Mesendoderm (in vitro differentiated cells): ENCODE measurements at regions not wholly inside any gene's neighbourhood (a gene's known extent, or its start where the extent isn't known, plus 50 kb on each side); places are given as distances from the start of the nearest gene placed in this dataset.

Experiments
- DNase-seq: peaks from one replicate; pipeline ENCODE4 v3.0.0; 2013
- H2AK5ac ChIP-seq: 2 replicates; pipeline ENCODE4 v1.6.1; 2013; ENCODE audit warnings: low read length, inconsistent platforms
- H2BK120ac ChIP-seq: 2 replicates; pipeline ENCODE4 v1.6.1; 2013; ENCODE audit warnings: low read depth, mild to moderate bottlenecking, low read length, moderate library complexity, mixed read lengths
- H2BK15ac ChIP-seq: replicated peaks from 2 replicates; pipeline ENCODE4 v1.6.1; 2013; ENCODE audit warnings: low read depth, mild to moderate bottlenecking, moderate library complexity
- H2BK5ac ChIP-seq: 2 replicates; pipeline ENCODE4 v1.6.1; 2013; ENCODE audit warnings: low read length, inconsistent platforms
- H3K18ac ChIP-seq: 2 replicates; pipeline ENCODE4 v1.6.1; 2013; ENCODE audit warnings: mild to moderate bottlenecking, low read length, mixed read lengths
- H3K23ac ChIP-seq: one replicate; pipeline ENCODE4 v1.6.1; 2013; ENCODE audit warnings: low read length
- H3K27ac ChIP-seq: 2 replicates; pipeline ENCODE4 v1.5.1; 2013; ENCODE audit warnings: low read depth, mild to moderate bottlenecking, inconsistent platforms, low read length, moderate library complexity
- H3K27me3 ChIP-seq: 2 replicates; pipeline ENCODE4 v1.6.1; 2013; ENCODE audit warnings: low read length, control low read depth, mild to moderate bottlenecking, inconsistent platforms; ENCODE audit not compliant: insufficient read depth, poor library complexity
- H3K36me3 ChIP-seq: 2 replicates; pipeline ENCODE4 v1.6.1; 2013; ENCODE audit warnings: low read length, inconsistent platforms; ENCODE audit not compliant: control insufficient read depth, insufficient read depth
- H3K4ac ChIP-seq: one replicate; pipeline ENCODE4 v1.6.1; 2013; ENCODE audit warnings: low read depth, mild to moderate bottlenecking, low read length, moderate library complexity
- H3K4me1 ChIP-seq: 2 replicates; pipeline ENCODE4 v1.6.1; 2013; ENCODE audit warnings: low read depth, low read length, inconsistent platforms; ENCODE audit not compliant: control insufficient read depth
- H3K4me2 ChIP-seq: 2 replicates; pipeline ENCODE4 v1.6.1; 2013; ENCODE audit warnings: low read length
- H3K4me3 ChIP-seq: 2 replicates; pipeline ENCODE4 v1.5.1; 2013; ENCODE audit warnings: mild to moderate bottlenecking, low read length
- H3K56ac ChIP-seq: one replicate; pipeline ENCODE4 v1.6.1; 2013; ENCODE audit warnings: low read length
- H3K79me1 ChIP-seq: 2 replicates; pipeline ENCODE4 v1.6.1; 2013; ENCODE audit warnings: low read length, inconsistent platforms
- H3K79me2 ChIP-seq: 2 replicates; pipeline ENCODE4 v1.6.1; 2013; ENCODE audit warnings: mild to moderate bottlenecking, low read length; ENCODE audit not compliant: control insufficient read depth, insufficient read depth
- H3K9ac ChIP-seq: 2 replicates; pipeline ENCODE4 v1.6.1; 2013; ENCODE audit warnings: low read length, inconsistent platforms
- H4K5ac ChIP-seq: one replicate; pipeline ENCODE4 v1.6.1; 2013; ENCODE audit warnings: low read length
- H4K8ac ChIP-seq: one replicate; pipeline ENCODE4 v1.6.1; 2013; ENCODE audit warnings: low read depth, mild to moderate bottlenecking, control low read depth, low read length, moderate library complexity
- WGBS: extraction: QIAGEN DNeasy Blood & Tissue Kit; methylation state at CpG from one replicate; pipeline ENCODE4 v1.1.7; 2013; ENCODE audit warnings: low lambda C conversion rate, missing lambda C conversion rate; ENCODE audit not compliant: insufficient coverage; ENCODE audit errors: extremely low coverage; 5-methylcytosine and 5-hydroxymethylcytosine counted together

GRCh38 chr2:167398873-167399272 is 510.6 kb downstream of the XIRP2 start:
- Histone ChIP-seq H3K18ac (no peak overlapping the region), H3K4me1 (no peaks in the 10 kb centered on the region), H3K9ac (no peak overlapping the region), H3K79me2 (no peaks in the 10 kb centered on the region), H3K27me3 (no peaks in the 10 kb centered on the region), H2BK120ac (no peak overlapping the region), H4K8ac (no peak overlapping the region), H3K4me2 (no peak overlapping the region), H3K36me3 (no peaks in the 10 kb centered on the region), H3K56ac (no peak overlapping the region), H3K23ac (no peak overlapping the region), H2AK5ac (no peak overlapping the region), H2BK15ac (no peak overlapping the region), H3K27ac (no peak overlapping the region), H3K4ac (no peak overlapping the region), H2BK5ac (no peak overlapping the region), H4K5ac (no peak overlapping the region), H3K4me3 (no peak overlapping the region), H3K79me1 (peaks cover 2% of the 10 kb centered on the region)
- DNase-seq: no peak
- no CpG with 5 or more reads among the region's 3 CpGs for WGBS

- no peak overlapping the region for H3K9ac ChIP-seq
- H2BK120ac ChIP-seq: no peak overlapping the region
- no peaks in the 10 kb centered on the region for H3K79me2 ChIP-seq
- DNase-seq: no peak
- no peak overlapping the region for H3K27ac ChIP-seq
- no peaks in the 10 kb centered on the region for H3K36me3 ChIP-seq
- no peaks in the 10 kb centered on the region for H3K27me3 ChIP-seq
- H3K18ac ChIP-seq: no peak overlapping the region
- no peak overlapping the region for H3K4me2 ChIP-seq
- H2AK5ac ChIP-seq: no peak overlapping the region
- no CpG with 5 or more reads among the region's 1 CpG for WGBS
- no peak overlapping the region for H2BK5ac ChIP-seq
- no peak overlapping the region for H3K4me3 ChIP-seq
- H3K4me1 ChIP-seq: peaks cover 16% of the 10 kb centered on the region
- no peak overlapping the region for H3K56ac ChIP-seq
- H3K4ac ChIP-seq: no peak overlapping the region
- no peak overlapping the region for H3K23ac ChIP-seq
- no peaks in the 10 kb centered on the region for H3K79me1 ChIP-seq
- no peak overlapping the region for H2BK15ac ChIP-seq
- no peak overlapping the region for H4K8ac ChIP-seq
- no peak overlapping the region for H4K5ac ChIP-seq
Measured at GRCh38 chr2:167388901-167389300, 500.6 kb downstream of the XIRP2 start.

- WGBS: no CpG with 5 or more reads among the region's 2 CpGs
- Histone ChIP-seq H2BK5ac (no peak overlapping the region), H3K79me2 (no peaks in the 10 kb centered on the region), H2AK5ac (no peak overlapping the region), H2BK15ac (no peak overlapping the region), H4K8ac (no peak overlapping the region), H4K5ac (no peak overlapping the region), H3K27me3 (no peaks in the 10 kb centered on the region), H3K9ac (no peak overlapping the region), H2BK120ac (no peak overlapping the region), H3K4me1 (peaks cover 17% of the 10 kb centered on the region), H3K23ac (no peak overlapping the region), H3K4me3 (no peak overlapping the region), H3K79me1 (no peaks in the 10 kb centered on the region), H3K4ac (no peak overlapping the region), H3K56ac (peak overlapping the region; percentile 1), H3K4me2 (no peak overlapping the region), H3K36me3 (no peaks in the 10 kb centered on the region), H3K27ac (no peak overlapping the region), H3K18ac (no peak overlapping the region)
- peak; percentile 27 for DNase-seq
Measured at GRCh38 chr2:167388497-167388896, 500.2 kb downstream of the XIRP2 start.

- Histone ChIP-seq H2BK5ac (no peak overlapping the region), H3K4me1 (peaks cover 17% of the 10 kb centered on the region), H3K4ac (no peak overlapping the region), H3K18ac (no peak overlapping the region), H3K56ac (no peak overlapping the region), H3K9ac (no peak overlapping the region), H2BK15ac (no peak overlapping the region), H3K79me2 (no peaks in the 10 kb centered on the region), H3K23ac (no peak overlapping the region), H4K8ac (no peak overlapping the region), H3K27me3 (no peaks in the 10 kb centered on the region), H2BK120ac (no peak overlapping the region), H3K4me2 (no peak overlapping the region), H4K5ac (no peak overlapping the region), H2AK5ac (no peak overlapping the region), H3K79me1 (no peaks in the 10 kb centered on the region), H3K4me3 (no peak overlapping the region), H3K36me3 (no peaks in the 10 kb centered on the region), H3K27ac (no peak overlapping the region)
- WGBS: no CpG with 5 or more reads among the region's 4 CpGs
- peak; percentile 85 for DNase-seq
Measured at GRCh38 chr2:167386694-167387093, 498.4 kb downstream of the XIRP2 start.

GRCh38 chr2:167383610-167384194 is 495.4 kb downstream of the XIRP2 start:
- Histone ChIP-seq H3K18ac (no peak overlapping the region), H2BK120ac (no peak overlapping the region), H3K4me3 (no peak overlapping the region), H3K4ac (no peak overlapping the region), H4K5ac (no peak overlapping the region), H2BK15ac (peak overlapping the region; percentile 74), H3K56ac (no peak overlapping the region), H3K36me3 (no peaks in the 10 kb centered on the region), H2AK5ac (no peak overlapping the region), H3K9ac (no peak overlapping the region), H3K4me1 (peaks cover 17% of the 10 kb centered on the region), H3K27ac (no peak overlapping the region), H3K79me2 (no peaks in the 10 kb centered on the region), H2BK5ac (no peak overlapping the region), H3K79me1 (no peaks in the 10 kb centered on the region), H3K27me3 (no peaks in the 10 kb centered on the region), H4K8ac (no peak overlapping the region), H3K23ac (no peak overlapping the region), H3K4me2 (no peak overlapping the region)
- 100% methylated on average over 1 of the region's 8 CpGs for WGBS
- no peak for DNase-seq

GRCh38 chr2:167381349-167381748 is 493.1 kb downstream of the XIRP2 start:
- no peak overlapping the region for H3K4me3 ChIP-seq
- H3K4me1 ChIP-seq: peaks cover 14% of the 10 kb centered on the region
- H2BK15ac ChIP-seq: no peak overlapping the region
- H4K8ac ChIP-seq: no peak overlapping the region
- H3K79me1 ChIP-seq: no peaks in the 10 kb centered on the region
- no peak overlapping the region for H3K9ac ChIP-seq
- no peak overlapping the region for H4K5ac ChIP-seq
- DNase-seq: peak; percentile 76
- no peak overlapping the region for H2BK5ac ChIP-seq
- no peak overlapping the region for H3K4me2 ChIP-seq
- no peaks in the 10 kb centered on the region for H3K36me3 ChIP-seq
- no peak overlapping the region for H3K18ac ChIP-seq
- no peak overlapping the region for H3K4ac ChIP-seq
- H2AK5ac ChIP-seq: no peak overlapping the region
- H3K23ac ChIP-seq: no peak overlapping the region
- no peaks in the 10 kb centered on the region for H3K27me3 ChIP-seq
- no CpG with 5 or more reads among the region's 2 CpGs for WGBS
- H3K79me2 ChIP-seq: no peaks in the 10 kb centered on the region
- H2BK120ac ChIP-seq: no peak overlapping the region
- no peak overlapping the region for H3K27ac ChIP-seq
- no peak overlapping the region for H3K56ac ChIP-seq
